Retina (tissue), 1 donor: ENCODE measurements at regions not wholly inside any gene's neighbourhood (a gene's known extent, or its start where the extent isn't known, plus 50 kb on each side); places are given as distances from the start of the nearest gene placed in this dataset.
"Not testable (repeated sequence)": the region's sequence is repeated elsewhere in the genome, so short reads cannot be mapped to it uniquely, and the experiment has no call there.

Experiments used
- DNase-seq: peaks from one replicate; pipeline ENCODE4 v3.0.0-alpha.2; 2016

DNA sequence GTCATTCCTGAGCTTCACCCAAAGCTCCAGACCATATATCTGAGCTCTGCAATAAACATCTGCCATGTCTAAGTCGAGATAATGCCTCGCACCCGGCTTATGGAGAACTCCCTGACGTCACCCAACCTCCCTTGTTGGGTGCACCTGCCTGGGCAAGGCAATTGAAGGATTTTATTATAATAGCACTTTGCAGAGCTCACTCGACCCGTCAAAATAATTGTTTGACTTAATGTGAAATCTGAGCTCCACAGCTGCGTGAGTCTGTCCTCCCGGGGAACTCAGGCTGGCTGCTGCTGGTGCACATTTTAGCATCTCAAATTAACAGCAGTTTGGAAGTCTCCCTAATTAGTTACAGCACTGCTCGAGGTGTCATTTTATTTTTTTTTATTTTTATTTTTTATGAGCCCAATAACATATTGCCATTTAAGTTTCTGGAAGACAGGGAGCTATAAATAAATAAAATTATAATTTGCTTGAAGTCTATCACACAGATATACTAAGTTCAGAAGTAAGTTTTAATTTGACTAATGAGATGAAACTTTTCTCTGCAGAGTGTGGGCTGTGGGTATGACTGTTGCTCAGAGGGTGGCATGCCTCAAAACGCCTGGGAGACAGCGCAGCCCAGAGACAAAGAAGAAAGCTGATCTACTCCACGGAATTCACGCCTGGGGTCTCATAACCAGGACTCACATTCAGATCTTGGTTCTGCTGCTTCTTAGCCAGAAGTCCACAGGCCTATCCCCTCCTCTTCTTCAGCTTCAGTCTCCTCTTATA, 401.4 kb upstream of the C16orf82 start:
- peak; percentile 70 for DNase-seq

DNA sequence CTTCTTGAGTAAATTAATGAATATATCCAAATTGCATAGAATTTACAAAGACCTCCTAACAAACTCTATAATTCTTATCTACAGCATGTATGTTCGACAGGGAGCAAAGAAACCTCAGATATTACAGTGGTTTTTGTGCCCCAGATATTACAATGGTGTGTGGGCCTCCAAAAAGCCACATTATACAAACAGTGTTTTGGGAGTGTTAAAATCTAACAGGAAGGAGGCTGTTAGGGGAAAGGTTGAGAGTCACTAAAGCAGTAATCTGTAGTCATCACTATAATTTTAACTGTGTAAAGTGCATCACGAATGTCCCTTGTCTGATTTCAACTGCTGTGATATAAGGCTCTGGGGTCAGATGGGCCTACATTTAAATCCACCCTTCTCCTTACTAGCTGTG, 400.2 kb upstream of the C16orf82 start:
- DNase-seq: no peak

DNA sequence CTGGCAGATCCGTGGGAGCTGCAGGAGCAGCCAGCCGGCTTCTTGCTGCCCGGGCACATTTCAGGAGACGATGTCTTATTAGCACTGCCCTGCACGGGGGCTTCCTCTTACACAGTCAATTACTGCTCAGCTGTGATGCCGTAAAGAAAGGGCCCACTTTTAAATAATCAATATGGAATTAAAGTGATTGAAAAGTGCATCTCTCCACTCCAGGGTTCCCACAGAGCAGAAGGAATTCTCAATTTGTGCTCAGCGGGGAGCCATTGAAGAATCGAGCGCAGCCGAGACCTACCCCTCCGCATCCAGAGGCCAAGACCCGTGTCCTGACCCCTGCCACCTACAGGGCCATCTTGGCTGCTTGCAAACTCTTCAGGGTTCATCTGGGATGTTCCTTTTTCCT, 399.4 kb upstream of the C16orf82 start:
- DNase-seq: peak; percentile 56

DNA sequence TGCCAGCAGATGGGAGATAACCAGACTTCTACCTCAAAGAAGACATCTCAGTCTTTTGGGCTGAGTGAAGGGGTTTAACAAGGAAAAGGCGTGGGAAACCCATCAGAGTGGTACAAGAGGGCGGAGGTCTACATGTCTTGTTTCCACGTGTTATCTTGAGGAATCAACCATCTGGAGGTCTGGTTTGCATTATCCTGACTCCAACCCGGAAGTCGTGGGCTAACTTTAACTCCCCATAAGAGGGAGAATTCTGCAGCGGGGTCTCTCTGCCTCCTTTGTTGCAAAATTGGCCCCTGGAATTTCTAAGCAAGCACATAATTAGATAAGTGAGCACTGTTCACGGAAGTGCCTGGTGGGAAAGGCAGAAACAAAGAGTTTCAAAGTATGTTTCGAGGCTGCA, 398.7 kb upstream of the C16orf82 start:
- no peak for DNase-seq

DNA sequence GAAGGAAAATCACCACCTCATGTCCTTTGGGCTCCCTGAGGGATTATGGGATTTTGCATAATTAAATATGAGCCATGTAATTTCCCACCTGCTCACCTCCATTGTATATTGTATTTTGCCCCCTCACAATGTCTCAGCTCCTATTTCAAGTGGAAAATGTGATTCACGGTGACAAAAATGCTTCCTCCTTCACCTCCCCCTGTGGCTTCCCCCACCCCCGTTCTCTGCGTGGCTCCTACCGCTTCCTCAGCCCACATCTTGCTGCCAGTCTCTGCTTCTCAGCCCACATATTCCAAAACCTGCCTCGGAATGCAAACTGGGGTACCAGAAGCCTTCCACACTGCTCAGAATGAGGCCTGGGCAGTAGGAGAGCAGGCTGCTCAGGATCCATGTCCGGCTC, 394.5 kb upstream of the C16orf82 start:
- DNase-seq: no peak

DNA sequence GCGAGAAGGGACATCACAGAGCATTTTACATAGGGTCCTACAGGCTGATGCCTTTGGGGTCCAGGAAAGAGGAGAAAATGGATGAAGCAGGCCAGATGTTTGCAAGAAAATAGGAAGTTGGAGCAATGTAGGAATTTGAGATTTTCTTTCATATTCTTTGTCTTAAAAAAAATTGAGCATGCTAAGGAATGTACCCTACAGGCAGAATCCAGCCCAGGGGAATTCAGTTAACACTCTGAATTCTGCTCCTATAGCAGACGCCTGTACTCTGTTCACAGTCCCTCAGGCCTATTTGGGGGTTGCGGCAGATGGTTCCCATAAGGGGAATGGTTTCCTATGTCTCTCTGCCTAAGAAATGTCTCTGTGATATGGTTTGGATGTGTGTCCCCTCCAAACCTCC, 393.7 kb upstream of the C16orf82 start:
- DNase-seq: no peak

DNA sequence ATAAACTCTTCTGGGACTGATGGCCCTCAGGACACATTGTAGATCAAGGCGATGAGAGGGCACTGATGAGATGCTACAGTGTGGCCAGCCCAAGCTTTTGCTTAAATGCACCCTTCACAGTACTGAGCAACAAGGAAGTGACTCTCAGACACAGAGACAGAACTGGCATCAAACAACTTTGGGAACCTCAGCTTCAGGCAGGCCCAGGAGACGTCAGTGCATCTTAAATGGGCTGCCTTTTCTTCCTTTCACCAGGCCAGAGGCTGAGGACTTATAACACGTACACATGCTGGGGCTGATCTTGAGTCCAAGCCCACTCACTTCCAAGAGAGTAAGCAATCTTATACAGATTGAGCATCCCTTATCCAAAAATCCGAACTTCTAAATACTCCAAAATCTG, 386.1 kb upstream of the C16orf82 start:
- DNase-seq: no peak

DNA sequence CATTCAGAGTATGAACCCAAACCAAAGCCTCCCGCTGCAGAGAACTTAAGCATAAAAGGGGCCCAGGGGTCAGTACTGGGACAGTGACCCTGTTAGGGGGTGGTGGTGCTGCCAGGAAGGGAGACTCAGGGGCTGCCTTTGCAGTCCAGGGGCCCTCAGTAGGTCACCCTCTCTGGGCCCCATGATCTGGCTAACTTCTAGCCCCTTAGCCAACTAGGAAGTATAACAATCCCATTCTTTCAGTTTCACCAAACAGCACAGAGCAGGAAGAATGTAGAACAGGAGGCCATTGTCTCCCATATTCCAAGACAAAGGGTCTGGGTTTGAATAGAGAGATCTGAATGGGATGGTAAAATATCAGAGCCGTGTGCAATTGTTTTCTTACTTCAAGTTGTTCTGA, 378.6 kb upstream of the C16orf82 start:
- DNase-seq: peak; percentile 65

DNA sequence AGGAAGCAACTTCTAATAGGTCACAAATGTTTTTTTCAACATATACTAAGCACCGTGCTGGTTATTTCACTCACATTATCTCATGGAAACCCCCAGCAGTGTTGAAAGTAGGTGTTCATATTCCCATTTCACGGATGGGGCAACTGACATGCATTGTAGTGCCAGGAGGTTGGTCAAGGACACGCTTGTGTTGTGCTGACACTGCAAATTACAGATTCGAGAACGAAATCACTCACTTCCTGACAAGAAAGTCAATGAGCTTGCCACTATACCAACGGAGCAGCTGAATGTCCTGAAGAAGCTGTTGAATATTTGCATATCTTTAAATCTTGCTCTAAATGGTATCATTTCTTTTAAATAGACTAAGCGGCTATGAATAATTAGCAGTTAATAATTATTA, 378.0 kb upstream of the C16orf82 start:
- DNase-seq: no peak

DNA sequence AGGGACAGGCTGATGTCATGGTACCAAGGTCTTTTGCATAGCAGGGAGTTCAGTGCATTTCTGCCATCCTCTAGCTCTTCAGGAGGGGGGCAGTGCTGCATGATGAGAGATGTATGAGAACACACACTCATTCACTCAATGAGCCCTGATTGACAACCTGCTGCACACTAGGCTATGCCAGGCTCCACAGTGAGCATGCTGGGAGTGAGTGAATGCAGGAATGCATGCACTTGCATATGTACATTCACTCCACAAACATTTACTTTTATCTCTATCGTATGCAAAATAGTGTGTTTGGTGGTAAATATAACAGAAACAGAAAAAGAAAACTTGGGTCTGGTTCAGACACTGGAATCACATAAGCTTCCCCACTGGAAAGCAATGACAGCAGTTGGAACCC, 374.1 kb upstream of the C16orf82 start:
- DNase-seq: no peak

DNA sequence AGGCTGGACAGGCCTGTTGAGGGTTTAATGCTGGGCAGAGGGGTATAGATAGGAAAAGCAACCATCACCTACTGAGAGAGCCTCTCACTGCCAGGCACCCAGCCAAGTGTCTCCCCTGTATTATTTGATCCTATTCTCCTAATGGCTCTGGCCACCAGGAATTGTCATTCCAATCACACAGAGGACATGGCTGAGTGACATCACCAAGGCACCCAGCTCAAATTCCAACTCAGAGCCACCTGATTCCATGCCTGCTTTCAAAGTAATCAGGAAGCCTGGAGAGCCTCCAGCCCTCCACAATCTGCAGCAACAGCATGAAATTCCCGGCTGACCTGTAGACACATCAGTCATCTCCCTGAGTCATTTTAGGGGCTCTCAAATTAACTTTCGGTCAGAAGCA, 368.9 kb upstream of the C16orf82 start:
- DNase-seq: no peak

DNA sequence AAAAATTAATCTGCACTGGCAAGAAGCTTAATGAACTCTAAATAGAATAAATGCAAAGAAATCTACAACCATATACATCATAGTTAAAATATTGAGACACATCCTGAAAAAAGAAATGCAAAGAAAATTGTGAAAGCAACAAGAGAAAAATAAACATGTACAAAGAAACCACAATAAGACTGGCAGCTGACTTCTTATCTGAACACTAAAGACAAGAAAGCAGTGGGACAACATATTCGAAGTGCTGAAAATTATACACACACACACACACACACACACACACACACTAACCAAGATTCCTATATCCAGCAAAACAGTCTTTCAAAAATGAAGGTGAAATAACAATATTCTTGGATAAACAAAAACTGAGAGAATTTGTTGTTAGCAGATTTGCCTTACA, 366.5 kb upstream of the C16orf82 start:
- DNase-seq: no peak

DNA sequence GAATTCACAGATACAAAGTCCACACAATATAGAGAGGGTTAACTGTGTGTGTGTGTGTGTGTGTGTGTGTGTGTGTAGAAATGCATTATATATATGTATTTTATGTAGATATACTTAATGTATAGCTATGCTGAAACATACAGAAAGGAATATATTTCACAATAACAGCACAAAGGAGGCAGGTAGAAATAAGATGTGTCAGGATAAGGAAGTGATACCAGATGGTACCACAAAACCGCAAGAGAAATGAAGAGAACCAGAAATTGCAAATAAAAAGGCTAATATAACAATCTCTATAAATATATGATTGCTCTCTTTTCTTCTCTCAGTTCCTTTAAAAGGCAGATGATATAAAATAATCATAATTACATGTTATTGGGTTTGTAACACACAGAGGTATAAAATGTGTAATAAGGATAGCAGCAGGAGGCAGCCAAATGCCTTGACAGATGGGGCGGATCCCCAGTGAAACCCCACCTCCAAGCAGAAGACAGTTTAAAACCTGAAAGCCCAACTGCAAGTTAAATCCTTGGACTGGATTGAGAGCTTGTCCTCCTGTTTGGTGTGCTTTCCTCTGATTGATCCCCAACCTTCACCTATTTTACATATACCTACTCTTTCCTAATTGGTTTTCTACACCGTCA, 365.4 kb upstream of the C16orf82 start:
- no peak for DNase-seq

DNA sequence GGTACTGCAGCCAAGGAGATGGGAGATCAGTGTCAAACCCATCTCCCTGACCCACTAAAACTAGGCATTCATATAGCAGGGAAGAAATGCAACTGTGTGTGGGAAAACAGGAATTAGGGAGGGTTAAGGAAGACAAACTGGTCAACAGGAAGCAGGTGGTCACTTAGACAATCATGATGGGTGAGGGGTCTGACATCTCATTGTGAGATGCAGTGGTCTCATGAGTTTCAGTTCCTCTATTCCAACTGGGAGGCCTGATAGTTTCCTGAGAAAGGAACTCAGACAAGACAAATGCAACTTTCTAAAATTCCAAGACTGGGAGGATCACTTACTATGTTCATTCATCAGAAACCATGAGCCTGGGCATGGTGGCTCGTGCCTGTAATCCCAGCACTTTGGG, 361.4 kb upstream of the C16orf82 start:
- no peak for DNase-seq

DNA sequence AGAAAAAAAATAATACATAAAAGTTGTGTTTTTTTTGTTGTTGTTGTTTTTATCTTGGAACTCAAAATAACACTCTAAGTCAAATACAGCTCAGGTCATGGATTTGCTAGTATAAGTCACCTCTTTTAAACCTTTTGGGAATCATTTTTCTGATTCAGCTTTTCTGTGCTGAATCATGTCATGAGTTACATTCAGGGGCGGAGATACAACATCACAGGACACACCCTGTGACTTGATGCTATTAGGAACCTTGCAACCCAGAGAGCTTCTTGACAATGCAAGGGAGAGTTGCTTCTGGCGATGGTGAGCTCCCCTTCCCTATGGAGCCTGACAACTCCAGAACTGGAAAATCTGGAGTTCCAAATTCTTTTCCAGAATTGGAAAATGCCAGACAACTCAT, 358.3 kb upstream of the C16orf82 start:
- DNase-seq: no peak

DNA sequence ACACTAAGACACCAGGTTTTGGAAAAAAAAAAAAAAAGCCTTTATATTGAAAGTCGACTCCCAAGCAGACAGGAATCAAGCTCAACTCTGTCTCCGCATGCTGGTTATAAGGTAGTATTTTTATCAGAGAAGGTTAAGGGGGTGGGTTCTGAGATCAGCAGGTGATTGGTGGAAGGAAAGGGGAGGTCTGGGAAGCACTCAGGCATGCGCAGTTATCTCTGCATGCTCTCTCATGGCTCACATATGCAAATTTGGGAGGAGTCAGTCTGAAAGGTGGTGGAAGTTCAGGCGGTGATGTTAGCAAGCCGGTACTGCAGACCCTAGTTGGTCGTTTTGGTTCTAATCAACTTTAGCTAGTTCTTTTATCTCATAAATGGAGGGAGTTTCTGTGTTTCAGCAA, 357.6 kb upstream of the C16orf82 start:
- DNase-seq: no peak

DNA sequence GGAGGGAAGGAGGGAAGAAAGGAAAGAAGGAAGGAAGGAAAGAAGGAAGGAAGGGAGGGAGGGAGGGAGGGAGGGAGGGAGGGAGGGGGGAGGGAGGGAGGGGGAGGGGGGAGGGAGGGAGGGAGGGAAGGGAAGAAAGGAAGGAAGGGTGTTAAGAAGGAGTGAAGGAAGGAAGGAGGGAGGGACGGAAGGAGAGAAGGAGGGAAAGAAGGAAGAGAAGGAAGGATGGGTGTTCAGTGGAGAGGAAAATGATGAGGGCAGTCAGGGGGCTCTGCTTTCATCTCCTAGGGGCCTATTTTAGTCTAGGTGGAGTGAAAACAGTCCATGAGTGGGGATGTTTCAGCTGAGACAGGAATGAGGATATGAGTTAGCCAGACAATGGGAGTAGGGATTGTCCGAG, 357.0 kb upstream of the C16orf82 start:
- DNase-seq: no peak

DNA sequence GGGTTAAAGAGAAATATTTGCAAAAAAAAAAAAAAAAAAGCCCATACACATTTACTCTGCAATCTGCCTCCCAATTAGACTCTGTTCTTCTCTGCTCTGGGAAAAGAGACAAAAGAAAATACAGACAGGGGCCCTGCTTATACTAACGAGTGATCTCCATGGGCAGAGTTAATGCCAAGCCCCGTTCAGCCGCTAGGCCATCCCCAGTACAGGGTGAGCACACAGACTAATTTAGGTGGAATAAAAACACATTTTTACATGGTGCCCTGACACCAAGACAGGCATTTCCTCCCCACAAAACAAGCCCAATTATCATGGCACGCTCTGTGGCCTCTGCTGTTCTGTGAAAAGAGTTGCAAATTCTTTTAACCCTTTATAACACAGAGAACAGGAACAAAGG, 356.3 kb upstream of the C16orf82 start:
- no peak for DNase-seq

DNA sequence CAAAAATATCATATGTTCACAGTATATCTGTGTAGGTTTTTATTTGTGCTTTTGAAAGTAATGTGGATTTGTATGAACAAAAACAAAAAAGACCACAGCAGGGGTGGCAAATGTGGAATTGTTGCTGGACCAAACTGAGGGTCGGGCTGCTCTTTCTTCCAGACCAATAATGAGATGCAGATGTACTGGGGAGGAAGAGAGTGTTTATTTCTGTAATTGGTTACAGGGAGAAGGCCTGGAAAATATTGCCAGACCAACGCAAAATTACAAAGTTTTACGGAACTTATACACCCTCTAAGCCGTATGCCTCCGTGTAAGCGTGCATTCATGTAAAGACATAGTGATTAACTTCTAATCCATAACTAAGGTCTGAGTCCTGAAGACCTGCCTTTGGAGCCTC, 353.9 kb upstream of the C16orf82 start:
- DNase-seq: no peak

DNA sequence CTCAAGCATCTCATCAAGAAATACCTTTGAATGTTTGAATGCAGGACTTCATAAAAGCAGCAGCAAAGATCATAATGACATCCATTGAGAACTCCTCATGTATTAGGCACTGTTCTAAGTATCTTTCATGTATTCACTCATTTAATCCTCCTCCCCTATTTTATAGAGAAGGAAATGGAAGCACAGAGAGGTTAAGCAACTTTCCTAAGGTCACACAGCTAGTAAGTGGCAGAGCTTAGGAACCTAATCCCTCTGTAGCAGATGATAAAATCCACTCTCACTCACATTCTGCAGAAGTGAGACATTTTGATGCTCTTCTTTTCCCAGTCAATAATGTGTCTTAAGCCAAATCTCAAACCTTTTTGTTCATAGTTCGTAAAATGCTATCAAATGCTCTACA, 350.8 kb upstream of the C16orf82 start:
- no peak for DNase-seq

DNA sequence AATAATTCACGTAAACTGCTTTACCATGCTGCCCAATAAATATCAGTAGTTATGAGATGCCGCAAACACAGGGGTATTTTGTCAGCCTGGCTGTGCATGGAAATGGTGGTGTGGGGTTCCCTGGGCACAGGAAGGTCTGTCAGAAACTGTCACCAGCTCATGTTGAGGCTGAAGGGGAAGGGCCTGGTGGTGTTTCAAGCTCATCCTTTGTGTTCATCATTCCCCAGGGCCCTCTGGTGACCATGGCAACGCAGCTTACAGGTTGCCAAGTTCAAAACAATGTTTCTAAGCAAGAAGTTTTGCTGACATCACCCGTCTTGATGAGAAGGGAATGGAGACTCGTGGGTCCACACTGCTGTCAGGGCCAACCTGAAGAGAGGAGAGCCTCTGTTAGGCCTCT, 348.9 kb upstream of the C16orf82 start:
- peak; percentile 40 for DNase-seq

DNA sequence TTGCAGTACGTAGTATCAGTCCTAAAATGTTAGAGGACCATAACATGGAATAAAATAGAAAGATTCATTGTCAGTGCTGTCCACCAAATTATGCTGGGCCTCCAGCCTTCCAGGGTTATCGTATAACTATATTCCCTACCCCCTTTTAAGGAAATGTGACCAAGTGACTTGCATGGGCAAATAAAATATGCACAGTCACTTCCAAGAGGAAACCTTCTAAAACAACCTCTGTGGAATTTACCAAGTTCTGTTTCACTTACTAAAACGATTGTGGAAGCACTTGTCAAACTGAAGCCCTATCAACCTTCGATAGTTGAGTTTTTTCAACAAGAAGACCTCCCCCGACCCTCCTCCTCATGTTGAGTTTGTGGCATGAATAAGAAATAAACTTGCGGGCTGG, 345.4 kb upstream of the C16orf82 start:
- no peak for DNase-seq

DNA sequence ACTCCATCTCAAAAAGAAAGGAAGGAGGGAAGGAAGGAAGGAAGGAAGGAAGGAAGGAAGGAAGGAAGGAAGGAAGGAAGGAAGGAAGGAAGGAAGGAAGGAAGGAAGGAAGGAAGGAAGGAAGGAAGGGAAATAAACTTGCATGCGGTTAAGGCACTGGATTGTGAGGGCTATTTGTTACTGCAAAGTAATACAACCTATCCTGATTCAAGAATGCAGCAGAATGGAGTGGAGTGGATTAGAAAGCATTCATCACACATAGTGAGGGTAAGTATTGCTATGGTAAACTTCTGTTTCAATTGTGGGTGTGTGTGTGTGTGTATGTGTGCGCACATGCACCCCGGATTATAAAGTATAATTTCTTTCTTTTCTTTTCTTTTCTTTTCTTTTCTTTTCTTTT, 344.8 kb upstream of the C16orf82 start:
- DNase-seq: not testable (repeated sequence)

DNA sequence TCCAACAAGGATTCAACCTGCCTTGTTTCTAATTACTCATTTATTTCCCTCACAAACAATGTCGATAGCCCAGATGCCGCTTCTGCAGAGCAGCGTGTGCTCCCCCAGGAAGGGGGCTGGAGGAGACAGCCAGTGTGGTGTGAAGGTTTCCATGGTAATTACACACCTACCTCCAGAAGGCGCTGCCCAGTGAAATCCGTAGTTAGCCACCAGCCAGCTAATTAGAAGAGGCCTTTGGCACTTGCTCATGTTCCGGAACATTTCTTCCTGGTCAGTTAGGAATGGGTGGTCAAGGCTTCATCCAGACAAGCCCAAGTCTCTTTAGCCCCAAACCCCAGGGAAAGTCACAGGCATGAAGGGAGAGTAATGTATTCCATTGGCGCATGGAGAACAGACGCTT, 342.5 kb upstream of the C16orf82 start:
- DNase-seq: no peak

DNA sequence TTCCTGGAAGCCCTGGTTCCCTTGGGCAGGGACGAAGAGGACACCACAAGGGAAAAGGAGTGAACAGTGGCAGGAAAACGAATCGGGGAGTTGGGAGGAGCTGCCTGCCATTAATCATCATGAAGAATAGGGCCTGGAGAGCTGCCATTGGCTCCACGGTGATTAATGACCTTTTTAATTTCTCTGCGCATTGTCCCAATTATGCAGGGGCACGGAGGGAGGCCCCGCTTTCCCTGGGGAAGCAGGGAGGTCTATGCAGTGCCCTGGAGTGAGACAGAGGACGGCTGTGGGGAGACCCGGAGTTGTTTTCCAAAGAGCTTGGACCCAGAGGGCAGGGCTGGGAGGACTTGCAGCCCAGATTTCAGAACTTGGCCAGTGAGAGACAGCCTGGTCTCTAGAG, 338.9 kb upstream of the C16orf82 start:
- no peak for DNase-seq
